Right lobe of liver (tissue), 4 donors: ENCODE measurements at regions not wholly inside any gene's neighbourhood (a gene's known extent, or its start where the extent isn't known, plus 50 kb on each side); places are given as distances from the start of the nearest gene placed in this dataset.

Experiments used
- POLR2A ChIP-seq: fragments of 450-650 bp; IDR thresholded peaks from one replicate; pipeline ENCODE4 v1.6.1; 2017; ENCODE audit warnings: antibody characterized with exemption, mild to moderate bottlenecking
- TF ChIP-seq, protein P1 (sequence below), 4 donors: fragments of 200-600 bp in 3 of 4; fragments of 450-650 bp in 1 of 4; IDR thresholded peaks; one replicate each; pipeline versions ENCODE4 v1.5.1 to v1.8.0; 2016 to 2022; ENCODE audit warnings: antibody characterized with exemption in 4 of 4, mild to moderate bottlenecking in 2 of 4
- donor health status: DM: no; HTN: no; CAD: no.
- donor health status: DM: no; HTN: no; CAD: no.
- donor health status: DM: no; HTN: yes; CAD: no.

DNA sequence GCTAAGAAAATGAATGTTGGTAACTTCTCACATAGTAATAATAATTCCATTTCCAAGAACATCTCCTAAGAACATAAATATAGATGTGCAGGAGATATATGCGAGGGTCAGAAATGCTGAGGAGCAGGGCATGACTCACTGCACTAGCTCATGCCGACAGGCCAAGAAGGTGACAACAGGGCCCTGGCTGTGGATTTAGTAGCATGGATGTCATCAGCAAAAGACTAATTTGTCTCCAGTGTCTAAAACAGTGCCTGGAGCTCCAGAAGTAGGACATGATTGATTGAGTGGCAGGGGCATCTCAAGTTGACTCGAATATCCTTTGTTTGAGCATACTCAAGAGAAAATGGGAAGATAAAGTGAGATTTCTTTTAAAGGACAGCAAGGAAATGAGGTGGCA, 207.0 kb upstream of the FOXA2 start:
- TF ChIP-seq, protein P1, sequence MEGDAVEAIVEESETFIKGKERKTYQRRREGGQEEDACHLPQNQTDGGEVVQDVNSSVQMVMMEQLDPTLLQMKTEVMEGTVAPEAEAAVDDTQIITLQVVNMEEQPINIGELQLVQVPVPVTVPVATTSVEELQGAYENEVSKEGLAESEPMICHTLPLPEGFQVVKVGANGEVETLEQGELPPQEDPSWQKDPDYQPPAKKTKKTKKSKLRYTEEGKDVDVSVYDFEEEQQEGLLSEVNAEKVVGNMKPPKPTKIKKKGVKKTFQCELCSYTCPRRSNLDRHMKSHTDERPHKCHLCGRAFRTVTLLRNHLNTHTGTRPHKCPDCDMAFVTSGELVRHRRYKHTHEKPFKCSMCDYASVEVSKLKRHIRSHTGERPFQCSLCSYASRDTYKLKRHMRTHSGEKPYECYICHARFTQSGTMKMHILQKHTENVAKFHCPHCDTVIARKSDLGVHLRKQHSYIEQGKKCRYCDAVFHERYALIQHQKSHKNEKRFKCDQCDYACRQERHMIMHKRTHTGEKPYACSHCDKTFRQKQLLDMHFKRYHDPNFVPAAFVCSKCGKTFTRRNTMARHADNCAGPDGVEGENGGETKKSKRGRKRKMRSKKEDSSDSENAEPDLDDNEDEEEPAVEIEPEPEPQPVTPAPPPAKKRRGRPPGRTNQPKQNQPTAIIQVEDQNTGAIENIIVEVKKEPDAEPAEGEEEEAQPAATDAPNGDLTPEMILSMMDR (IDR thresholded peaks at IDR 0.05) = no peak
- no peak for TF ChIP-seq POLR2A
